ENCODE measurements at regions not wholly inside any gene's neighbourhood (a gene's known extent, or its start where the extent isn't known, plus 50 kb on each side); places are given as distances from the start of the nearest gene placed in this dataset.
A peak's percentile ranks its signal among the peaks of the same experiment; 100 is the strongest.

GRCh38 chr1:233787599-233787998 is 116.9 kb upstream of the SLC35F3 start:
- TF ChIP-seq CTCF (IDR thresholded peaks at IDR 0.05; ENCODE audit: insufficient read depth, low read depth, low read length, missing control alignments) = no peak
- no peak overlapping the region for H3K4me3 ChIP-seq (ENCODE audit: low read length)
- DNase-seq (ENCODE audit: low read depth) = no peak

GRCh38 chr1:233788687-233789086 is 115.8 kb upstream of the SLC35F3 start:
- no peak for DNase-seq (ENCODE audit: low read depth)

GRCh38 chr1:233790121-233790520 is 114.4 kb upstream of the SLC35F3 start:
- no peak for DNase-seq (ENCODE audit: low read depth)
- TF ChIP-seq CTCF (IDR thresholded peaks at IDR 0.05; ENCODE audit: insufficient read depth, low read depth, low read length, missing control alignments) = no peak
- H3K4me3 ChIP-seq (ENCODE audit: low read length) = no peak overlapping the region

More at GRCh38 chr1:233788687-233789086, 115.8 kb upstream of the SLC35F3 start:
- TF ChIP-seq CTCF (IDR thresholded peaks at IDR 0.05; ENCODE audit: insufficient read depth, low read depth, low read length, missing control alignments) = no peak
- H3K4me3 ChIP-seq (ENCODE audit: low read length) = no peak overlapping the region

GRCh38 chr1:233790662-233791371 is 113.7 kb upstream of the SLC35F3 start:
- peak; percentile 79 for DNase-seq (ENCODE audit: low read depth)
- peak; percentile 99 for TF ChIP-seq CTCF (IDR thresholded peaks at IDR 0.05; ENCODE audit: insufficient read depth, low read depth, low read length, missing control alignments)
- H3K4me3 ChIP-seq (ENCODE audit: low read length) = no peak overlapping the region

- no peak for TF ChIP-seq CTCF (IDR thresholded peaks at IDR 0.05; ENCODE audit: insufficient read depth, low read depth, low read length, missing control alignments)
- no peak overlapping the region for H3K4me3 ChIP-seq (ENCODE audit: low read length)
- DNase-seq (ENCODE audit: low read depth) = no peak
Observed at GRCh38 chr1:233791372-233791703, 113.1 kb upstream of the SLC35F3 start.

- DNase-seq (ENCODE audit: low read depth) = no peak
- no peak overlapping the region for H3K4me3 ChIP-seq (ENCODE audit: low read length)
- no peak for TF ChIP-seq CTCF (IDR thresholded peaks at IDR 0.05; ENCODE audit: insufficient read depth, low read depth, low read length, missing control alignments)
Observed at GRCh38 chr1:233791721-233792120, 112.8 kb upstream of the SLC35F3 start.

- DNase-seq (ENCODE audit: low read depth) = no peak
- TF ChIP-seq CTCF (IDR thresholded peaks at IDR 0.05; ENCODE audit: insufficient read depth, low read depth, low read length, missing control alignments) = no peak
- H3K4me3 ChIP-seq (ENCODE audit: low read length) = no peak overlapping the region
Observed at GRCh38 chr1:233794863-233795262, 109.6 kb upstream of the SLC35F3 start.

Measured in epithelial cell of esophagus (primary cell).